ENCODE measurements at regions not wholly inside any gene's neighbourhood (a gene's known extent, or its start where the extent isn't known, plus 50 kb on each side); places are given as distances from the start of the nearest gene placed in this dataset.

GRCh38 chr3:72160351-72160750, 375.4 kb upstream of the PROK2 start:
- no peak for DNase-seq (ENCODE audit: low read depth in 2 of 2)

GRCh38 chr3:72159487-72159886, 374.5 kb upstream of the PROK2 start:
- DNase-seq (ENCODE audit: low read depth in 2 of 2), result no peak

GRCh38 chr3:72158639-72159326, 373.8 kb upstream of the PROK2 start:
- no peak for DNase-seq (ENCODE audit: low read depth in 2 of 2)

GRCh38 chr3:72157748-72158638, 373.0 kb upstream of the PROK2 start:
- DNase-seq (ENCODE audit: low read depth in 2 of 2), result no peak

GRCh38 chr3:72155391-72156064, 370.6 kb upstream of the PROK2 start:
- no peak for DNase-seq (ENCODE audit: low read depth in 2 of 2)

GRCh38 chr3:72154391-72155335, 369.7 kb upstream of the PROK2 start:
- no peak for DNase-seq (ENCODE audit: low read depth in 2 of 2)

- DNase-seq (ENCODE audit: low read depth in 2 of 2), result no peak
Observed at GRCh38 chr3:72153477-72154314, 368.7 kb upstream of the PROK2 start.

- no peak for DNase-seq (ENCODE audit: low read depth in 2 of 2)
Observed at GRCh38 chr3:72152551-72153476, 367.9 kb upstream of the PROK2 start.

- no peak for DNase-seq (ENCODE audit: low read depth in 2 of 2)
Observed at GRCh38 chr3:72151465-72152238, 366.7 kb upstream of the PROK2 start.

GRCh38 chr3:72150634-72151412, 365.9 kb upstream of the PROK2 start:
- no peak for DNase-seq (ENCODE audit: low read depth in 2 of 2)

- DNase-seq (ENCODE audit: low read depth in 2 of 2), result no peak
Observed at GRCh38 chr3:72149645-72150300, 364.8 kb upstream of the PROK2 start.

GRCh38 chr3:72147600-72147999, 362.7 kb upstream of the PROK2 start:
- DNase-seq (ENCODE audit: low read depth in 2 of 2), result no peak

GRCh38 chr3:72145506-72146380, 360.8 kb upstream of the PROK2 start:
- DNase-seq (ENCODE audit: low read depth in 2 of 2), result no peak

- no peak for DNase-seq (ENCODE audit: low read depth in 2 of 2)
Observed at GRCh38 chr3:72144773-72145505, 360.0 kb upstream of the PROK2 start.

GRCh38 chr3:72143966-72144717, 359.2 kb upstream of the PROK2 start:
- DNase-seq (ENCODE audit: low read depth in 2 of 2), result no peak

Measured in stimulated activated CD8-positive, alpha-beta memory T cell treated with anti-CD3 and anti-CD28 coated beads, Interleukin-7, amount 100 ng/mL, for 1 hour (primary cell).